ENCODE measurements at regions not wholly inside any gene's neighbourhood (a gene's known extent, or its start where the extent isn't known, plus 50 kb on each side); places are given as distances from the start of the nearest gene placed in this dataset.

- TF ChIP-seq CTCF (IDR thresholded peaks at IDR 0.05; ENCODE audit: borderline replicate concordance, control extremely low read depth, extremely low read depth, insufficient read depth, missing control alignments), result no peak
- in situ Hi-C loops (cut with MboI; ENCODE audit: low sequenced_read_pairs, unreplicated experiment), result no loop called here
- DNase-seq (ENCODE audit: low spot score), result no peak
These were observed 476.3 kb downstream of the TRIB2 start for GRCh38 chr2:13193075-13193474.

- in situ Hi-C loops (cut with MboI; ENCODE audit: low sequenced_read_pairs, unreplicated experiment), result no loop called here
- TF ChIP-seq CTCF (IDR thresholded peaks at IDR 0.05; ENCODE audit: borderline replicate concordance, control extremely low read depth, extremely low read depth, insufficient read depth, missing control alignments), result peak; percentile 12
- DNase-seq (ENCODE audit: low spot score), result peak; percentile 9
These were observed 477.2 kb downstream of the TRIB2 start for GRCh38 chr2:13193900-13194299.

GRCh38 chr2:13195270-13195669 is 478.5 kb downstream of the TRIB2 start:
- no peak for DNase-seq (ENCODE audit: low spot score)
- TF ChIP-seq CTCF (IDR thresholded peaks at IDR 0.05; ENCODE audit: borderline replicate concordance, control extremely low read depth, extremely low read depth, insufficient read depth, missing control alignments), result no peak
- in situ Hi-C loops (cut with MboI; ENCODE audit: low sequenced_read_pairs, unreplicated experiment), result no loop called here

- no peak for TF ChIP-seq CTCF (IDR thresholded peaks at IDR 0.05; ENCODE audit: borderline replicate concordance, control extremely low read depth, extremely low read depth, insufficient read depth, missing control alignments)
- in situ Hi-C loops (cut with MboI; ENCODE audit: low sequenced_read_pairs, unreplicated experiment), result no loop called here
- no peak for DNase-seq (ENCODE audit: low spot score)
These were observed 480.5 kb downstream of the TRIB2 start for GRCh38 chr2:13197248-13197647.

GRCh38 chr2:13201924-13202323 is 485.2 kb downstream of the TRIB2 start:
- in situ Hi-C loops (cut with MboI; ENCODE audit: low sequenced_read_pairs, unreplicated experiment), result no loop called here
- no peak for TF ChIP-seq CTCF (IDR thresholded peaks at IDR 0.05; ENCODE audit: borderline replicate concordance, control extremely low read depth, extremely low read depth, insufficient read depth, missing control alignments)
- no peak for DNase-seq (ENCODE audit: low spot score)

- TF ChIP-seq CTCF (IDR thresholded peaks at IDR 0.05; ENCODE audit: borderline replicate concordance, control extremely low read depth, extremely low read depth, insufficient read depth, missing control alignments), result no peak
- DNase-seq (ENCODE audit: low spot score), result no peak
- in situ Hi-C loops (cut with MboI; ENCODE audit: low sequenced_read_pairs, unreplicated experiment), result no loop called here
These were observed 495.4 kb downstream of the TRIB2 start for GRCh38 chr2:13212115-13212514.

GRCh38 chr2:13218205-13218604 is 501.5 kb downstream of the TRIB2 start:
- no peak for TF ChIP-seq CTCF (IDR thresholded peaks at IDR 0.05; ENCODE audit: borderline replicate concordance, control extremely low read depth, extremely low read depth, insufficient read depth, missing control alignments)
- in situ Hi-C loops (cut with MboI; ENCODE audit: low sequenced_read_pairs, unreplicated experiment), result no loop called here
- no peak for DNase-seq (ENCODE audit: low spot score)
